SK-N-SH (cell line): ENCODE measurements at regions not wholly inside any gene's neighbourhood (a gene's known extent, or its start where the extent isn't known, plus 50 kb on each side); places are given as distances from the start of the nearest gene placed in this dataset.

Source experiments
- CTCF ChIA-PET: fragments of 300-600, 350-600 bp; formaldehyde crosslinking; extraction: SDS; loops from one replicate; lab custom pipeline; 2021; lab: Yijun Ruan, JAX
- POLR2A ChIA-PET: fragments of 350-600 bp; sonication (Branson Sonifier 250); formaldehyde crosslinking; extraction: SDS; loops from one replicate; lab custom pipeline; 2020; ENCODE audit warnings: antibody characterized with exemption, inconsistent platforms; lab: Yijun Ruan, JAX
- DNase-seq: peaks from one replicate; pipeline ENCODE4 v3.0.0; 2012
- H2AFZ ChIP-seq: fragments of 200-600 bp; sonication (generic); 2 replicates; pipeline ENCODE4 v1.8.1; 2016; ENCODE audit warnings: antibody characterized with exemption, mild to moderate bottlenecking, low read depth
- H3F3A ChIP-seq: fragments of 200-600 bp; sonication (generic); replicated peaks from 2 replicates; pipeline ENCODE3; 2016; ENCODE audit warnings: antibody characterized with exemption, mild to moderate bottlenecking; ENCODE audit not compliant: insufficient read depth
- H3K27ac ChIP-seq, 2 experiments: fragments of 200-500 bp in 1 of 2; fragments of 200-600 bp in 1 of 2; sonication (Bioruptor generic) in 1 of 2; sonication (generic), shearing (Covaris generic) in 1 of 2; 2 replicates each; pipeline versions ENCODE4 v1.5.1 to v1.6.1; 2014 to 2016; ENCODE audit warnings: low read depth in 2 of 2, inconsistent platforms in 1 of 2, low read length in 1 of 2, mild to moderate bottlenecking in 1 of 2, mixed read lengths in 1 of 2
- H3K27me3 ChIP-seq: fragments of 200-600 bp; sonication (generic), shearing (Covaris generic); 2 replicates; pipeline ENCODE4 v1.6.1; 2016; ENCODE audit warnings: mixed run types; ENCODE audit not compliant: insufficient read depth
- H3K36me3 ChIP-seq, 2 experiments: fragments of 200-500 bp in 1 of 2; fragments of 200-600 bp in 1 of 2; sonication (Bioruptor generic) in 1 of 2; sonication (generic) in 1 of 2; replicated peaks in 1 of 2; 2 replicates each; pipeline versions ENCODE3 to v1.5.1; 2014 to 2016; ENCODE audit warnings: low read length in 1 of 2, mild to moderate bottlenecking in 1 of 2; ENCODE audit not compliant: insufficient read depth in 2 of 2, control insufficient read depth in 1 of 2
- H3K4me1 ChIP-seq, 2 experiments: fragments of 200-500 bp in 1 of 2; fragments of 200-600 bp in 1 of 2; sonication (Bioruptor generic) in 1 of 2; sonication (generic), shearing (Covaris generic) in 1 of 2; 2 replicates each; pipeline versions ENCODE4 v1.5.1 to v1.6.1; 2014 to 2016; ENCODE audit warnings: low read depth in 1 of 2, low read length in 1 of 2, mixed run types in 1 of 2; ENCODE audit not compliant: insufficient read depth in 2 of 2, control insufficient read depth in 1 of 2
- H3K4me2 ChIP-seq: fragments of 200-600 bp; sonication (generic), shearing (Covaris generic); 2 replicates; pipeline ENCODE4 v1.6.1; 2017; ENCODE audit warnings: mixed run types
- H3K4me3 ChIP-seq, 2 experiments: fragments of 200-500 bp in 1 of 2; fragments of 200-600 bp in 1 of 2; sonication (Bioruptor generic) in 1 of 2; sonication (generic), shearing (Covaris generic) in 1 of 2; 2 replicates each; pipeline versions ENCODE4 v1.5.1 to v1.8.1; 2014 to 2016; ENCODE audit warnings: low read depth in 2 of 2, inconsistent platforms in 1 of 2, low read length in 1 of 2, mild to moderate bottlenecking in 1 of 2, mixed read lengths in 1 of 2, moderate library complexity in 1 of 2
- H3K79me2 ChIP-seq: fragments of 200-600 bp; sonication (generic); 2 replicates; pipeline ENCODE4 v1.8.1; 2017; ENCODE audit warnings: mild to moderate bottlenecking; ENCODE audit not compliant: insufficient read depth
- H3K9ac ChIP-seq: fragments of 200-600 bp; sonication (generic); 2 replicates; pipeline ENCODE4 v1.6.1; 2017; ENCODE audit warnings: mixed run types
- H3K9me2 ChIP-seq: fragments of 200-600 bp; sonication (generic); 2 replicates; pipeline ENCODE4 v1.6.1; 2017; ENCODE audit warnings: mixed run types
- H3K9me3 ChIP-seq: fragments of 200-600 bp; sonication (generic); 2 replicates; pipeline ENCODE4 v1.6.1; 2017; ENCODE audit warnings: mixed run types, mild to moderate bottlenecking, moderate library complexity
- H4K20me1 ChIP-seq: fragments of 200-600 bp; sonication (generic); 2 replicates; pipeline ENCODE4 v1.6.1; 2017; ENCODE audit warnings: mild to moderate bottlenecking, mixed run types; ENCODE audit not compliant: insufficient read depth
- CTCF ChIP-seq: fragments of 200-600 bp; sonication (generic); IDR thresholded peaks from 2 replicates; pipeline ENCODE4 v1.6.1; 2017; ENCODE audit warnings: antibody characterized with exemption, mild to moderate bottlenecking, moderate library complexity
- EZH2phosphoT487 ChIP-seq: fragments of 200-600 bp; sonication (generic); IDR thresholded peaks from 2 replicates; pipeline ENCODE4 v1.6.1; 2017; ENCODE audit warnings: low read depth, mixed run types, mild to moderate bottlenecking, antibody characterized with exemption, moderate library complexity, borderline replicate concordance
- FOSL2 ChIP-seq: IDR thresholded peaks from 2 replicates; pipeline ENCODE4 v1.4.0; 2012; ENCODE audit warnings: low read depth, mild to moderate bottlenecking, moderate library complexity, borderline replicate concordance
- FOXM1 ChIP-seq: IDR thresholded peaks from 2 replicates; pipeline ENCODE4 v1.4.0; 2012; ENCODE audit warnings: low read depth, mild to moderate bottlenecking
- GABPA ChIP-seq: IDR thresholded peaks from 2 replicates; pipeline ENCODE4 v1.4.0; 2012; ENCODE audit warnings: low read depth, mild to moderate bottlenecking
- GATA2 ChIP-seq: sonication (generic); formaldehyde crosslinking; IDR thresholded peaks from 2 replicates; pipeline ENCODE4 v1.5.0; 2020; ENCODE audit warnings: mild to moderate bottlenecking, missing genetic modification reagents
- MAX ChIP-seq: IDR thresholded peaks from 2 replicates; pipeline ENCODE4 v1.4.0; 2012; ENCODE audit warnings: low read depth
- MEF2A ChIP-seq: IDR thresholded peaks from 2 replicates; pipeline ENCODE4 v1.4.0; 2012; ENCODE audit warnings: low read depth, borderline replicate concordance
- MXI1 ChIP-seq: IDR thresholded peaks from 2 replicates; pipeline ENCODE4 v1.6.1; 2012; ENCODE audit warnings: mild to moderate bottlenecking, low read depth, low read length, improper control_type of control experiment
- PBX3 ChIP-seq: IDR thresholded peaks from 2 replicates; pipeline ENCODE4; 2012
- POLR2AphosphoS5 ChIP-seq: IDR thresholded peaks from 2 replicates; pipeline ENCODE4 v1.6.1; 2012; ENCODE audit warnings: low read depth, low read length
- RCOR1 ChIP-seq: fragments of 150-350 bp; IDR thresholded peaks from 2 replicates; pipeline ENCODE4 v1.6.1; 2017; ENCODE audit warnings: antibody characterized with exemption, low read length
- RFX5 ChIP-seq: IDR thresholded peaks from 2 replicates; pipeline ENCODE4 v1.6.1; 2012; ENCODE audit warnings: mild to moderate bottlenecking, improper control_type of control experiment, low read length
- SMC3 ChIP-seq: IDR thresholded peaks from 2 replicates; pipeline ENCODE4 v1.6.1; 2012; ENCODE audit warnings: low read depth, low read length, improper control_type of control experiment
- TAF1 ChIP-seq: IDR thresholded peaks from 2 replicates; pipeline ENCODE4 v1.6.1; 2012; ENCODE audit warnings: low read depth, mild to moderate bottlenecking, low read length, moderate library complexity, borderline replicate concordance
- TCF12 ChIP-seq: IDR thresholded peaks from 2 replicates; pipeline ENCODE4 v1.4.0; 2012
- TEAD4 ChIP-seq: IDR thresholded peaks from 2 replicates; pipeline ENCODE4 v1.4.0; 2012; ENCODE audit warnings: mild to moderate bottlenecking, borderline replicate concordance; ENCODE audit not compliant: insufficient read depth
- USF1 ChIP-seq: IDR thresholded peaks from 2 replicates; pipeline ENCODE4 v1.4.0; 2012; ENCODE audit warnings: low read depth, borderline replicate concordance
- YY1 ChIP-seq: IDR thresholded peaks from 2 replicates; pipeline ENCODE4 v1.4.0; 2012; ENCODE audit warnings: low read depth, mild to moderate bottlenecking
- ZBTB33 ChIP-seq: IDR thresholded peaks from 2 replicates; pipeline ENCODE4 v1.4.0; 2012; ENCODE audit warnings: low read depth, borderline replicate concordance
- WGBS: methylation state at CpG from one replicate; pipeline ENCODE4 v1.1.6; 2017; ENCODE audit warnings: low lambda C conversion rate; 5-methylcytosine and 5-hydroxymethylcytosine counted together

GRCh38 chr9:78671785-78672184 is 374.9 kb downstream of the PSAT1 start (continued):
- TF ChIP-seq ZBTB33 (no peak), MAX (peak; percentile 45; the same call in 1 of the 2 replicates), GABPA (no peak), PBX3 (peak; percentile 72), RCOR1 (no peak), POLR2AphosphoS5 (no peak), TEAD4 (peak; percentile 17; the same call in 1 of the 2 replicates), YY1 (no peak), TCF12 (peak; percentile 71), CTCF (no peak), RFX5 (no peak)
- TF ChIP-seq, all 33 proteins: peak for 7

- H3K79me2 ChIP-seq: no peaks in the 10 kb centered on the region
- no peaks in the 10 kb centered on the region for H3K9me2 ChIP-seq
- CTCF ChIA-PET: interaction anchor here (1.5 to 1.8 kb wide), 2 partner anchors 11 to 12 kb away, joined by 4 read pairs; no protein-coding TSS in a partner anchor
- no peak overlapping the region for H3K27ac ChIP-seq
- no peaks in the 10 kb centered on the region for H3K36me3 ChIP-seq
- 91% methylated on average over 2 of the region's 2 CpGs for WGBS
- TF ChIP-seq RCOR1 (no peak), MAX (no peak), GATA2 (no peak), USF1 (no peak), MXI1 (no peak), FOSL2 (no peak), FOXM1 (no peak), EZH2phosphoT487 (no peak), SMC3 (no peak), CTCF (no peak), TAF1 (no peak), MEF2A (no peak), ZBTB33 (no peak)
- TF ChIP-seq, all 33 proteins: peak for 0
- H3F3A ChIP-seq: peaks cover 29% of the 10 kb centered on the region
- H4K20me1 ChIP-seq: no peaks in the 10 kb centered on the region
- no peak overlapping the region for H3K9ac ChIP-seq
- POLR2A ChIA-PET: no interaction called here
- DNase-seq: no peak
- H3K4me2 ChIP-seq: no peak overlapping the region
- no peak overlapping the region for H2AFZ ChIP-seq
- no peaks in the 10 kb centered on the region for H3K9me3 ChIP-seq
- H3K4me3 ChIP-seq: no peak overlapping the region
- H3K27me3 ChIP-seq: no peaks in the 10 kb centered on the region
- peaks cover 0 to 8% of the 10 kb centered on the region in 2 experiments; a peak in 3 of 4 replicates for H3K4me1 ChIP-seq
These were observed 377.9 kb downstream of the PSAT1 start for GRCh38 chr9:78674874-78675273.
